ENCODE measurements at regions not wholly inside any gene's neighbourhood (a gene's known extent, or its start where the extent isn't known, plus 50 kb on each side); places are given as distances from the start of the nearest gene placed in this dataset.
"Not testable (repeated sequence)": the region's sequence is repeated elsewhere in the genome, so short reads cannot be mapped to it uniquely, and the experiment has no call there.

- no peak for DNase-seq (ENCODE audit: low read depth)
Measured at GRCh38 chr5:44942524-44943001, 133.8 kb downstream of the MRPS30 start.

GRCh38 chr5:44943647-44944046 is 134.9 kb downstream of the MRPS30 start:
- DNase-seq (ENCODE audit: low read depth), result no peak

- no peak for DNase-seq (ENCODE audit: low read depth)
Measured at GRCh38 chr5:44945743-44946142, 137.0 kb downstream of the MRPS30 start.

GRCh38 chr5:44949687-44950086 is 140.9 kb downstream of the MRPS30 start:
- no peak for DNase-seq (ENCODE audit: low read depth)

GRCh38 chr5:44951371-44951770 is 142.6 kb downstream of the MRPS30 start:
- no peak for DNase-seq (ENCODE audit: low read depth)

- no peak for DNase-seq (ENCODE audit: low read depth)
Measured at GRCh38 chr5:44952376-44952775, 143.6 kb downstream of the MRPS30 start.

GRCh38 chr5:44953078-44953477 is 144.3 kb downstream of the MRPS30 start:
- DNase-seq (ENCODE audit: low read depth), result no peak

- not testable (repeated sequence) for DNase-seq (ENCODE audit: low read depth)
Measured at GRCh38 chr5:44958943-44959454, 150.3 kb downstream of the MRPS30 start.

- DNase-seq (ENCODE audit: low read depth), result no peak
Measured at GRCh38 chr5:44969825-44970224, 161.1 kb downstream of the MRPS30 start.

- DNase-seq (ENCODE audit: low read depth), result not testable (repeated sequence)
Measured at GRCh38 chr5:44970963-44971362, 162.2 kb downstream of the MRPS30 start.

- no peak for DNase-seq (ENCODE audit: low read depth)
Measured at GRCh38 chr5:44974813-44975212, 166.1 kb downstream of the MRPS30 start.

GRCh38 chr5:44981708-44982107 is 173.0 kb downstream of the MRPS30 start:
- no peak for DNase-seq (ENCODE audit: low read depth)

GRCh38 chr5:44983006-44983405 is 174.3 kb downstream of the MRPS30 start:
- DNase-seq (ENCODE audit: low read depth), result no peak

GRCh38 chr5:44987026-44987425 is 178.3 kb downstream of the MRPS30 start:
- DNase-seq (ENCODE audit: low read depth), result no peak

GRCh38 chr5:44991693-44992092 is 182.9 kb downstream of the MRPS30 start:
- no peak for DNase-seq (ENCODE audit: low read depth)

- no peak for DNase-seq (ENCODE audit: low read depth)
Measured at GRCh38 chr5:44993286-44993685, 184.5 kb downstream of the MRPS30 start.

GRCh38 chr5:44997506-44997905 is 188.8 kb downstream of the MRPS30 start:
- no peak for DNase-seq (ENCODE audit: low read depth)

GRCh38 chr5:45007102-45007501 is 198.4 kb downstream of the MRPS30 start:
- not testable (repeated sequence) for DNase-seq (ENCODE audit: low read depth)

- DNase-seq (ENCODE audit: low read depth), result no peak
Measured at GRCh38 chr5:45017568-45017967, 208.8 kb downstream of the MRPS30 start.

GRCh38 chr5:45029553-45029952 is 220.8 kb downstream of the MRPS30 start:
- DNase-seq (ENCODE audit: low read depth), result no peak

- no peak for DNase-seq (ENCODE audit: low read depth)
Measured at GRCh38 chr5:45035991-45036390, 227.2 kb downstream of the MRPS30 start.

- no peak for DNase-seq (ENCODE audit: low read depth)
Measured at GRCh38 chr5:45037927-45038326, 229.2 kb downstream of the MRPS30 start.

GRCh38 chr5:45038366-45038987 is 229.7 kb downstream of the MRPS30 start:
- DNase-seq (ENCODE audit: low read depth), result no peak

GRCh38 chr5:45042283-45042682 is 233.5 kb downstream of the MRPS30 start:
- no peak for DNase-seq (ENCODE audit: low read depth)
